WTC11 (cell line): ENCODE measurements at regions not wholly inside any gene's neighbourhood (a gene's known extent, or its start where the extent isn't known, plus 50 kb on each side); places are given as distances from the start of the nearest gene placed in this dataset.

Experiments
- ATAC-seq: fragments of 200-7000 bp; cut with Tn5 transposase; 2 replicates; pipeline ENCODE4 v1.10.0; 2021; ENCODE audit warnings: mild to moderate bottlenecking, moderate library complexity
- CTCF ChIA-PET: fragments of 300-600 bp; sonication (Branson Sonifier 250); formaldehyde crosslinking; loops from one replicate; lab custom pipeline; 2021; ENCODE audit warnings: antibody characterized with exemption; lab: Charles Lee
- POLR2A ChIA-PET: fragments of 350-600 bp; sonication (Branson Sonifier 250); formaldehyde crosslinking; loops from one replicate; lab custom pipeline; 2021; ENCODE audit warnings: antibody characterized with exemption; lab: Charles Lee
- DNase-seq: peaks from one replicate; pipeline ENCODE4 v3.0.0; 2021; ENCODE audit warnings: low spot score
- H3K27ac Mint-ChIP-seq: 2 replicates; pipeline ENCODE4 v1.8.0; 2021; ENCODE audit warnings: mixed read lengths
- H3K27me3 Mint-ChIP-seq: 2 replicates; pipeline ENCODE4 v1.8.0; 2021; ENCODE audit warnings: low read depth, mild to moderate bottlenecking, moderate library complexity, mixed read lengths
- H3K36me3 Mint-ChIP-seq: 2 replicates; pipeline ENCODE4 v1.8.0; 2021; ENCODE audit warnings: mixed read lengths
- H3K4me1 Mint-ChIP-seq: 2 replicates; pipeline ENCODE4 v1.8.0; 2022; ENCODE audit warnings: mixed read lengths
- H3K4me3 Mint-ChIP-seq: 2 replicates; pipeline ENCODE4 v1.8.0; 2021; ENCODE audit warnings: mild to moderate bottlenecking, moderate library complexity, mixed read lengths
- H3K9me3 Mint-ChIP-seq: 2 replicates; pipeline ENCODE4 v1.8.0; 2021; ENCODE audit warnings: mixed read lengths
- ATF2 ChIP-seq: sonication (generic); formaldehyde crosslinking; IDR thresholded peaks from 2 replicates; pipeline ENCODE4 v1.8.1; 2022; ENCODE audit warnings: low read depth, missing genetic modification reagents, borderline replicate concordance
- CBFB ChIP-seq: sonication (generic); formaldehyde crosslinking; IDR thresholded peaks from 2 replicates; pipeline ENCODE4 v1.8.1; 2022; ENCODE audit warnings: mild to moderate bottlenecking, low read depth, missing genetic modification reagents
- GTF2I ChIP-seq: fragments of 250-450 bp; sonication (Bioruptor Pico); conservative IDR thresholded peaks from 2 replicates; pipeline ENCODE4 v1.4.0; 2021; ENCODE audit warnings: mild to moderate bottlenecking
- JAZF1 ChIP-seq: fragments of 250-450 bp; sonication (Bioruptor Pico); IDR thresholded peaks from 2 replicates; pipeline ENCODE4 v1.9.0; 2021; ENCODE audit warnings: moderate library complexity, mild to moderate bottlenecking, inconsistent platforms
- JUN ChIP-seq: sonication (generic); formaldehyde crosslinking; IDR thresholded peaks from 2 replicates; pipeline ENCODE4 v1.8.0; 2023; ENCODE audit warnings: mild to moderate bottlenecking, missing genetic modification reagents
- KAT7 ChIP-seq: sonication (generic); formaldehyde crosslinking; IDR thresholded peaks from 2 replicates; pipeline ENCODE4 v1.8.1; 2023; ENCODE audit warnings: missing genetic modification reagents, mild to moderate bottlenecking, borderline replicate concordance
- MXD4 ChIP-seq: fragments of 250-450 bp; sonication (Bioruptor Pico); IDR thresholded peaks from 2 replicates; pipeline ENCODE4 v1.8.0; 2021; ENCODE audit warnings: mild to moderate bottlenecking, moderate library complexity, borderline replicate concordance
- MYBL2 ChIP-seq: sonication (generic); formaldehyde crosslinking; IDR thresholded peaks from 2 replicates; pipeline ENCODE4 v1.8.1; 2023; ENCODE audit warnings: mild to moderate bottlenecking, moderate library complexity, missing genetic modification reagents
- NR2C2 ChIP-seq: sonication (generic); formaldehyde crosslinking; IDR thresholded peaks from 2 replicates; pipeline ENCODE4 v1.8.0; 2022; ENCODE audit warnings: mild to moderate bottlenecking, missing genetic modification reagents
- OVOL2 ChIP-seq: fragments of 250-450 bp; sonication (Bioruptor Pico); IDR thresholded peaks from 2 replicates; pipeline ENCODE4 v1.9.0; 2021; ENCODE audit warnings: mild to moderate bottlenecking, borderline replicate concordance
- RELA ChIP-seq: sonication (generic); formaldehyde crosslinking; IDR thresholded peaks from 2 replicates; pipeline ENCODE4 v1.8.1; 2022; ENCODE audit warnings: missing genetic modification reagents, mild to moderate bottlenecking, borderline replicate concordance
- SMAD4 ChIP-seq: sonication (generic); formaldehyde crosslinking; IDR thresholded peaks from 2 replicates; pipeline ENCODE4 v1.8.0; 2022; ENCODE audit warnings: mild to moderate bottlenecking, missing genetic modification reagents
- SOX15 ChIP-seq: fragments of 250-450 bp; sonication (Bioruptor Pico); IDR thresholded peaks from 2 replicates; pipeline ENCODE4 v1.9.0; 2021; ENCODE audit warnings: mild to moderate bottlenecking
- TEAD4 ChIP-seq: sonication (generic); formaldehyde crosslinking; IDR thresholded peaks from 2 replicates; pipeline ENCODE4 v1.8.0; 2022; ENCODE audit warnings: mild to moderate bottlenecking, missing genetic modification reagents
- TP53 ChIP-seq: sonication (generic); formaldehyde crosslinking; IDR thresholded peaks from 2 replicates; pipeline ENCODE4 v1.8.1; 2023; ENCODE audit warnings: mild to moderate bottlenecking, missing genetic modification reagents
- ZBTB21 ChIP-seq: sonication (generic); formaldehyde crosslinking; IDR thresholded peaks from 2 replicates; pipeline ENCODE4 v1.8.1; 2023; ENCODE audit warnings: mild to moderate bottlenecking, missing genetic modification reagents, borderline replicate concordance
- ZNF138 ChIP-seq: sonication (generic); formaldehyde crosslinking; conservative IDR thresholded peaks from 2 replicates; pipeline ENCODE4 v1.8.1; 2022; ENCODE audit warnings: mild to moderate bottlenecking, moderate library complexity, missing genetic modification reagents
- ZNF219 ChIP-seq: sonication (generic); formaldehyde crosslinking; IDR thresholded peaks from 2 replicates; pipeline ENCODE4 v1.8.0; 2023; ENCODE audit warnings: missing genetic modification reagents, mild to moderate bottlenecking, borderline replicate concordance
- ZNF416 ChIP-seq: fragments of 250-450 bp; sonication (Bioruptor Pico); IDR thresholded peaks from 2 replicates; pipeline ENCODE4 v1.9.0; 2021; ENCODE audit warnings: mild to moderate bottlenecking, inconsistent platforms
- ZNF423 ChIP-seq: fragments of 250-450 bp; sonication (Bioruptor Pico); IDR thresholded peaks from 2 replicates; pipeline ENCODE4 v2.1.2; 2022; ENCODE audit warnings: mild to moderate bottlenecking, moderate library complexity
- TF ChIP-seq, protein P1 (sequence below): sonication (generic); formaldehyde crosslinking; IDR thresholded peaks from 2 replicates; pipeline ENCODE4 v1.8.1; 2023; ENCODE audit warnings: mild to moderate bottlenecking, missing genetic modification reagents, borderline replicate concordance
- TF ChIP-seq, protein P2 (sequence below): sonication (generic); formaldehyde crosslinking; IDR thresholded peaks from 2 replicates; pipeline ENCODE4 v1.8.0; 2023; ENCODE audit warnings: mild to moderate bottlenecking, missing genetic modification reagents

GRCh38 chr5:25993701-25994100 lies 1044.7 kb downstream of the CDH9 start:
- Mint-ChIP-seq H3K4me3 (no peak overlapping the region), H3K4me1 (no peaks in the 10 kb centered on the region), H3K36me3 (no peaks in the 10 kb centered on the region), H3K27me3 (no peaks in the 10 kb centered on the region), H3K9me3 (peaks cover 18% of the 10 kb centered on the region), H3K27ac (no peak overlapping the region)
- ATAC-seq (no peak), DNase-seq (no peak)
- ChIA-PET POLR2A (no interaction called here), CTCF (no interaction called here)
- TF ChIP-seq ZNF138 (no peak), CBFB (CRISPR knock-in tag) (no peak), MXD4 (no peak), OVOL2 (CRISPR knock-in tag) (no peak), ZBTB21 (CRISPR knock-in tag) (no peak)
- TF ChIP-seq, protein P1, sequence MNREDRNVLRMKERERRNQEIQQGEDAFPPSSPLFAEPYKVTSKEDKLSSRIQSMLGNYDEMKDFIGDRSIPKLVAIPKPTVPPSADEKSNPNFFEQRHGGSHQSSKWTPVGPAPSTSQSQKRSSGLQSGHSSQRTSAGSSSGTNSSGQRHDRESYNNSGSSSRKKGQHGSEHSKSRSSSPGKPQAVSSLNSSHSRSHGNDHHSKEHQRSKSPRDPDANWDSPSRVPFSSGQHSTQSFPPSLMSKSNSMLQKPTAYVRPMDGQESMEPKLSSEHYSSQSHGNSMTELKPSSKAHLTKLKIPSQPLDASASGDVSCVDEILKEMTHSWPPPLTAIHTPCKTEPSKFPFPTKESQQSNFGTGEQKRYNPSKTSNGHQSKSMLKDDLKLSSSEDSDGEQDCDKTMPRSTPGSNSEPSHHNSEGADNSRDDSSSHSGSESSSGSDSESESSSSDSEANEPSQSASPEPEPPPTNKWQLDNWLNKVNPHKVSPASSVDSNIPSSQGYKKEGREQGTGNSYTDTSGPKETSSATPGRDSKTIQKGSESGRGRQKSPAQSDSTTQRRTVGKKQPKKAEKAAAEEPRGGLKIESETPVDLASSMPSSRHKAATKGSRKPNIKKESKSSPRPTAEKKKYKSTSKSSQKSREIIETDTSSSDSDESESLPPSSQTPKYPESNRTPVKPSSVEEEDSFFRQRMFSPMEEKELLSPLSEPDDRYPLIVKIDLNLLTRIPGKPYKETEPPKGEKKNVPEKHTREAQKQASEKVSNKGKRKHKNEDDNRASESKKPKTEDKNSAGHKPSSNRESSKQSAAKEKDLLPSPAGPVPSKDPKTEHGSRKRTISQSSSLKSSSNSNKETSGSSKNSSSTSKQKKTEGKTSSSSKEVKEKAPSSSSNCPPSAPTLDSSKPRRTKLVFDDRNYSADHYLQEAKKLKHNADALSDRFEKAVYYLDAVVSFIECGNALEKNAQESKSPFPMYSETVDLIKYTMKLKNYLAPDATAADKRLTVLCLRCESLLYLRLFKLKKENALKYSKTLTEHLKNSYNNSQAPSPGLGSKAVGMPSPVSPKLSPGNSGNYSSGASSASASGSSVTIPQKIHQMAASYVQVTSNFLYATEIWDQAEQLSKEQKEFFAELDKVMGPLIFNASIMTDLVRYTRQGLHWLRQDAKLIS (CRISPR knock-in tag), result no peak

DNA sequence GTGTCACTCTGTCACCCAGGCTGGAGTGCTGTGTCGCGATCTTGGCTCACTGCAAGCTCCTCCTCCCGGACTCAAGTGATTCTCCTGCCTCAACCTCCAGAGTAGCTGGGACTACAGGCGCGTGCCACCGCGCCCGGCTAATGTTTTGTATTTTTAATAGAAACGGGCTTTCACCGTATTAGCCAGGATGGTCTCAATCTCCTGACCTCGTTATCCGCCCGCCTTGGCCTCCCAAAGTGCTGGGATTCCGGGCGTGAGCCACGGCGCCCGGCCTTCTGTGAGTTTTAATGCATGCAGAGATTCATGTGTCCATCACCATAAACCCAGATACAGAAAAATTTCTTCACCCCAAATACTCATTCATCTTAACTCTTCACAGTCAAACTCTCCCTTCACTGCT lies 1046.7 kb downstream of the CDH9 start:
- Mint-ChIP-seq H3K4me3 (no peak overlapping the region), H3K4me1 (no peaks in the 10 kb centered on the region), H3K27ac (no peak overlapping the region), H3K9me3 (peaks cover 14% of the 10 kb centered on the region; the same call in 1 of the 2 replicates), H3K27me3 (no peaks in the 10 kb centered on the region), H3K36me3 (no peaks in the 10 kb centered on the region)
- DNase-seq (no peak), ATAC-seq (no peak)
- no peak for TF ChIP-seq JAZF1 (CRISPR knock-in tag)
- TF ChIP-seq OVOL2 (CRISPR knock-in tag), result no peak
- no peak for TF ChIP-seq ZNF416 (CRISPR knock-in tag)
- TF ChIP-seq RELA (CRISPR knock-in tag), result no peak
- TF ChIP-seq TEAD4 (CRISPR knock-in tag), result no peak
- no peak for TF ChIP-seq ZNF219
- TF ChIP-seq, protein P2, sequence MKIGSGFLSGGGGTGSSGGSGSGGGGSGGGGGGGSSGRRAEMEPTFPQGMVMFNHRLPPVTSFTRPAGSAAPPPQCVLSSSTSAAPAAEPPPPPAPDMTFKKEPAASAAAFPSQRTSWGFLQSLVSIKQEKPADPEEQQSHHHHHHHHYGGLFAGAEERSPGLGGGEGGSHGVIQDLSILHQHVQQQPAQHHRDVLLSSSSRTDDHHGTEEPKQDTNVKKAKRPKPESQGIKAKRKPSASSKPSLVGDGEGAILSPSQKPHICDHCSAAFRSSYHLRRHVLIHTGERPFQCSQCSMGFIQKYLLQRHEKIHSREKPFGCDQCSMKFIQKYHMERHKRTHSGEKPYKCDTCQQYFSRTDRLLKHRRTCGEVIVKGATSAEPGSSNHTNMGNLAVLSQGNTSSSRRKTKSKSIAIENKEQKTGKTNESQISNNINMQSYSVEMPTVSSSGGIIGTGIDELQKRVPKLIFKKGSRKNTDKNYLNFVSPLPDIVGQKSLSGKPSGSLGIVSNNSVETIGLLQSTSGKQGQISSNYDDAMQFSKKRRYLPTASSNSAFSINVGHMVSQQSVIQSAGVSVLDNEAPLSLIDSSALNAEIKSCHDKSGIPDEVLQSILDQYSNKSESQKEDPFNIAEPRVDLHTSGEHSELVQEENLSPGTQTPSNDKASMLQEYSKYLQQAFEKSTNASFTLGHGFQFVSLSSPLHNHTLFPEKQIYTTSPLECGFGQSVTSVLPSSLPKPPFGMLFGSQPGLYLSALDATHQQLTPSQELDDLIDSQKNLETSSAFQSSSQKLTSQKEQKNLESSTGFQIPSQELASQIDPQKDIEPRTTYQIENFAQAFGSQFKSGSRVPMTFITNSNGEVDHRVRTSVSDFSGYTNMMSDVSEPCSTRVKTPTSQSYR (CRISPR knock-in tag), result no peak
- TF ChIP-seq ZNF423 (CRISPR knock-in tag), result no peak
- TF ChIP-seq SMAD4 (CRISPR knock-in tag), result no peak
- no peak for TF ChIP-seq SOX15 (CRISPR knock-in tag)
- no peak for TF ChIP-seq JUN
- ChIA-PET CTCF (no interaction called here), POLR2A (no interaction called here)

DNA sequence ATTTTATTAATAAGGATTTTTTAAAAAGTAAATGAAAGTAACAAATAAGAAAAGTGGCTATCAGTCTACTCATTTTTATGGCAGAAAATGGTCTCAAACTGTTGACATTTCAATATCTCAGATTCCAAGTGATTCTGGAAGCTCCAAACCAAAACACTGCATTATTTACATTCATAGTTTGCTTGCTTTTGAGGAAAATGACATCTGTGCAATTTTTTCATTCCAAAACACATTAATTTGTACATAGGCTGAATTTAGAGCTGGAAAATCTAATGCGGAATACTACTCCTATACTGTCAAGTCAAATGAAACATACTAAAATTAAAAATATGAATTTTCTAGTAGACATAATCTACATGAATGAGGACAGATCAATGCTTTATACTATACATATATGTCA lies 1047.6 kb downstream of the CDH9 start:
- Mint-ChIP-seq H3K4me3 (no peak overlapping the region), H3K4me1 (no peaks in the 10 kb centered on the region), H3K27ac (no peak overlapping the region), H3K27me3 (no peaks in the 10 kb centered on the region), H3K36me3 (no peaks in the 10 kb centered on the region), H3K9me3 (peaks cover 7% of the 10 kb centered on the region; the same call in 1 of the 2 replicates)
- POLR2A ChIA-PET, result no interaction called here
- CTCF ChIA-PET, result no interaction called here
- DNase-seq, result no peak
- ATAC-seq, result no peak
- TF ChIP-seq KAT7 (CRISPR knock-in tag) (no peak), OVOL2 (CRISPR knock-in tag) (no peak), NR2C2 (CRISPR knock-in tag) (no peak), ATF2 (CRISPR knock-in tag) (no peak), MYBL2 (no peak), GTF2I (CRISPR knock-in tag) (no peak), TP53 (CRISPR knock-in tag) (no peak)
- TF ChIP-seq, protein P1 (CRISPR knock-in tag), result no peak
